GM19023 (cell line): ENCODE measurements at regions not wholly inside any gene's neighbourhood (a gene's known extent, or its start where the extent isn't known, plus 50 kb on each side); places are given as distances from the start of the nearest gene placed in this dataset.

Source experiments
- ATAC-seq: cut with Tn5 transposase; IDR thresholded peaks from one replicate; pipeline ENCODE4 v1.9.1; 2021; ENCODE audit warnings: mild to moderate bottlenecking, moderate library complexity; ENCODE audit not compliant: unreplicated experiment

- no peak for ATAC-seq
Observed at GRCh38 chrX:40154250-40154852, 56.6 kb upstream of the BCOR start.

GRCh38 chrX:40153345-40154249 lies 55.8 kb upstream of the BCOR start:
- ATAC-seq, result peak; percentile 41

DNA sequence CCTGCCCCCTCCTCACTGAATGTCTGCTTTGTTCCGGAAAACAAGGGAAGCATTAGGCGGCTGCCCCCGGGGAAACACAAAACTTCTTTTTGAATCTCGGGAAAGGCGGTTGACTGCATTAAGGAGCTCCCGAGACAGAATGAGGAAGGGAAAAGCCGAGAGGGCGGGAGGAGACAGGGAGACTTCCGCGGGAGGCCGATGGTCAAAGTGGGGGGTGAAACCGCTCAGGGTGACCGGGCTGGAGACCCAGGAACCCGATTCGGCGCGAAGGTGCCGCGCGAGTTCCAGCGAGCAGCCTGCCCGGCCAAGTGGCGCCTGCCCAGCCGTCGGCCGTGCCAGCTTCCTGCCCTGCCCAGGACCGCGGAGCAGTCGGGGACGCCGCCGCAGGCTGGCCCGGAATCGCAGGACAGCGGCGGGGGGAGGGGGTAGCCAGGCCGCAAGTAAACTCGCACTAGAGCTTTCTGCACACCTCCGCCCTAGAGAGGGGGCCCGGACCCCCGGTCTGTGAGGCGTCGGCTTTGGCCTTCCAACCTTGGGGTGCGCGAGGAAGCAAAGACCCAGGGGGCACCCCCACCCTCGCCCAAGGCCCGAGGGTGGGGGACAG lies 55.1 kb upstream of the BCOR start:
- ATAC-seq, result no peak

GRCh38 chrX:40152173-40152711 lies 54.5 kb upstream of the BCOR start:
- no peak for ATAC-seq

DNA sequence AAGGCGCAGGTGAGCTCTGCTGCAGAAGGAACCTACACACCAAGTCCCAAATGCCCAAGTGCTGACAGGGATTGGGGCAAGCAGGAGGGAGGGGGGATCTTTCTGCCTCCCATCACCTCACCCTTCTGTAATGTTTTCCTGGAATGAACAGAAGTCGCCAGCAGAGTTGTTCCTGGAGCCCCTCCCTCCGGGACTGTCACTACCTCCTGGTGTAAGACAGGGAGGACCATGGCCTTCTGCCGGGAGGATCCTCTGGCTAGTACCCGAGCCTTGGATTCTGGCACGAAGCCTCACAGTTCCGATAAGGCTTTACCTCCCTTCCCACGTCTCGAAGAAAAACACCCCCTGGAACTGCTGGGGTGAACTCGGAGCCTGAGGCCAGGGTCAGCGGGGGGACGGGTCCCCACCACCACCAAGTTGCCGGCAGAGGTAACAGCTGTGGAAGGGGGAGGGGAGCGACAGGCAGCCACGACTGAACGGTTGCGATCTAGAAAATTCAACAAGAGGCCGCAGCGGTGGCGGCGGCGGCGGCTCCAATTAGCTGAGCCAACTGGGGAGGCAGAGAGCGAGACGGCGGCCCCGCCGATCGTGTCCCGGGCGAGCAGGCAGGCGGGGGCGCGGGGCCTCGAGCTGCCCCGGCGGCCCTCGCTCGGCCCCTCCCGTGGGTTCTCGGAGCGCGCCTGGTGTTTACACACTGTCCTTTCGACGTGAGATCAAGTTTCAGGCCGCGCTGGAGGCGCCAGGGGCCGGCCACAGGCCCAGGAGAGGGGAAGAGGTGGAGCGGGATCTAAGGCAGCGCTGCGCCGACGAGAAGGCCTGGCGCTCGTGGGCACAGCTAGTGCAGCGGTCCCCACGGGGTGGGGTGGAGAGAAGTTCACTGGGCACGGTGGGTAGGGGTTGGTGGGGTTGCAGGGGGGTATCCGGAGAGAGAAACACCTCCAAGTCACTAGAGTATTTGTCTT lies 53.7 kb upstream of the BCOR start:
- no peak for ATAC-seq

DNA sequence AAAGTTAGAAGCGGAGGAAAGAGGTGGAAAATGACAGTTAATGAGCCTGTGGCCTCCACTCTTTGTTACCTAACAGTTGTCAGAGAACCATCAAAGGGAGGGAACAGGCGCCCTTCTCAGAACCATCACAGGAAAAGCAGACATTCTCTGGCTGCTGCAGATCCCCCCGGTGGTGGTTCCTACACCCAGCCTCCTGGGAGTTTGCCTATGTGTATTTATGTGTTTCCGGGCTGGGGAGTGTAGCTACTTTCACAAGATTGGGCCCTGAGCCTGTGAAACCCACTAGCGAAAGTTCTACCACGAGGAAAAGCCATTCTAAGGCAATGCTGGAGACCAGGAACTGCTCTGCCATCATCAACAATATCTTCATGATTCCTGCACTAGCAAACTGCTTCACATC lies 52.7 kb upstream of the BCOR start:
- no peak for ATAC-seq

DNA sequence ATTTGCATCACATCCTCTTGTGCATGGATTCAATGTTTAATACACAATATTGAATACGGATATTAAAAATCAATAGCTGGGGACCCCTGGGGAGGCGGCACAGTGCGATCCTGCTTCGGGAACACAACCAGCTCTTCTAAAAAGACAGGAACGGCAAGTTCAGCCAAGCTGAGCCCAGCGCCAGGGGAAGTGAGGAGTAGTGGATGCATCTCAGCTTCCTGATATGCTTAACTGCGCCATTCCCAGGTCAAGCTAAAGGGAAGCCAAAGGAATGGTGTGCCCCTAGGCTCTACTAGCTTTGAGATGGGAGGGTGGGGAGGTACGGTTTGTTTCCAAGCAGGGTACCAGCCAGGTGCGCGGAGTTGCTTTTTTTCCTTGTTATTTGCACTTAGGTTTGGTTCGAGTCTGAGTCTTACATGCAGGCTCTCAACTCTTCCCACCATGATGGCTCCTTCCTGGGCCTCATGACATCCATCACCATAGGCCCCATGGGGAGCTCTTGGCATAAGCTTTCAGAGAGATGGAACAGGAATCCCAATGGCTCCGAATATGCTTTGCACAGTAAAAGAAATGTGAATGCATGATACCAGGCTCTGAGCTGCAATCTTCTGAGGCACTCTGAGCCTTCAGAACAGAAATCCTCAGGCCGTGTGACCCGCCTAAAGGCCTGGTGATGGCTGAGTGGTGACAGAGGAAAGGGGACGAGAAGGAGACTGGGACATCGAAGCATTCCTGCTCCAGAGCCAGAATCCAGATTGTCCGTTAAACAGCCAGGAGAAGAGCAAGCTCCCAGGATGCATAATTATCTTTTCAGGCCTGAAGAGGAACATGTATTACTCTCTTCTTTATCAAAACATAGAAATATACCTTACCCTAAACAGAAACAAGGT lies 51.8 kb upstream of the BCOR start:
- ATAC-seq, result no peak

GRCh38 chrX:40148385-40149285 lies 50.9 kb upstream of the BCOR start:
- ATAC-seq, result no peak

DNA sequence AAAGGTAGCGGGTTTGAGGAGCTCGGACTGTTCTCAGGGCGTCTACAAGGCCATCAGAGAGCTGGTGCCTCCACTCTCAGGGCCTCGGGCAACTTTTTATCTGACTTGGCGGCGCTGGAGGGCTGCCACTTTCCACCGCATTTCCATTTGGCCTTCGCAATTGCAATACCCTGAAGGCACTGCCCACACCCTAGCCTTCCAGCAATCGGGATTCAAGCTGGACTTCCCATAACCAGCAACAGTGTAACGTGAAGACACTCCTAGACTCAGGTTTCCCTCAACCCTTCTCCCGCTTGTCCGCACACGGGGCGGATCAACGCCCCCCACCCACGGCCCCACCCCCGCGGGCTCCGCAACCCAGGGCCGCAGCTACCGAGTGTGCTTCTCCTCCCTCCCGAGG lies 50.2 kb upstream of the BCOR start:
- ATAC-seq, result no peak
